HepG2 (cell line): ENCODE measurements at regions not wholly inside any gene's neighbourhood (a gene's known extent, or its start where the extent isn't known, plus 50 kb on each side); places are given as distances from the start of the nearest gene placed in this dataset.

Experiments used
- AKAP8 ChIP-seq: sonication (generic); formaldehyde crosslinking; IDR thresholded peaks from 2 replicates; pipeline ENCODE4 v1.5.1; 2020; ENCODE audit warnings: mild to moderate bottlenecking, missing genetic modification reagents
- CEBPB ChIP-seq: IDR thresholded peaks from 2 replicates; pipeline ENCODE4 v1.6.1; 2011; ENCODE audit warnings: low read depth, low read length, improper control_type of control experiment, borderline replicate concordance
- FOXM1 ChIP-seq: sonication (generic); formaldehyde crosslinking; IDR thresholded peaks from 2 replicates; pipeline ENCODE4 v1.5.0; 2020; ENCODE audit warnings: missing genetic modification reagents
- HOXA3 ChIP-seq: sonication (generic); formaldehyde crosslinking; IDR thresholded peaks from 2 replicates; pipeline ENCODE4 v1.5.0; 2020; ENCODE audit warnings: missing genetic modification reagents
- NKX3-1 ChIP-seq: sonication (generic); formaldehyde crosslinking; IDR thresholded peaks from 2 replicates; pipeline ENCODE4 v1.5.0; 2020; ENCODE audit warnings: missing genetic modification reagents
- RAD51 ChIP-seq: fragments of 450-650 bp; IDR thresholded peaks from 2 replicates; pipeline ENCODE4 v1.6.1; 2016; ENCODE audit warnings: borderline replicate concordance
- SMAD3 ChIP-seq: sonication (generic); formaldehyde crosslinking; IDR thresholded peaks from 2 replicates; pipeline ENCODE4 v1.4.0; 2020; ENCODE audit warnings: missing genetic modification reagents
- U2AF2 ChIP-seq: fragments of 200-400 bp; formaldehyde crosslinking; IDR thresholded peaks from 2 replicates; pipeline ENCODE4 v1.6.1; 2017; ENCODE audit warnings: low read depth, mild to moderate bottlenecking, low read length
- ZKSCAN1 ChIP-seq: fragments of 150-350 bp; IDR thresholded peaks from 2 replicates; pipeline ENCODE4 v1.6.1; 2014; ENCODE audit warnings: low read length
- ZNF441 ChIP-seq: sonication (generic); formaldehyde crosslinking; IDR thresholded peaks from 2 replicates; pipeline ENCODE4 v1.7.0; 2021; ENCODE audit warnings: missing genetic modification reagents, borderline replicate concordance
- ZNF777 ChIP-seq: sonication (generic); formaldehyde crosslinking; IDR thresholded peaks from 2 replicates; pipeline ENCODE4 v1.4.0; 2020; ENCODE audit warnings: missing genetic modification reagents
- TF ChIP-seq, protein P1 (sequence below): sonication (generic); formaldehyde crosslinking; IDR thresholded peaks from 2 replicates; pipeline ENCODE4 v1.5.0; 2020; ENCODE audit warnings: mild to moderate bottlenecking, missing genetic modification reagents, moderate library complexity
- TF ChIP-seq, protein P2 (sequence below): sonication (generic); formaldehyde crosslinking; IDR thresholded peaks from 2 replicates; pipeline ENCODE4 v1.5.0; 2020; ENCODE audit warnings: mild to moderate bottlenecking, missing genetic modification reagents

DNA sequence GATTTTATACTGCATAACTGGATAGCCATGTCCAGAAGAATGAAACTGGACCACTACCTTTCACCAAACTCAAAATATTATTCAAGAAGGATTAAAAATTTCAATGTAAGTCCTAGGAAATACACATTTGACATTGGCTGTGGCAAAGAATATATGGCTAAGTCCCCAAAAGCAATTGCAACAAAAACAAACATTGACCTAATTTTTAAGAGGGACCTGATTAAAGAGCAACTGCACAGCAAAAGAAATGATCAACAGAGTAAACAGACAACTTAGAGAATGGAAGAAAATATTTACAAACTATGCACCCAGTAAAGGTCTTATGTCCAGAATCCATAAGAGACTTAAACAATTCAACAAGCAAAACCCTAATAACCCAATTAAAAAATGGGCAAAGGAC, 1313.0 kb upstream of the GBE1 start:
- TF ChIP-seq, protein P1, sequence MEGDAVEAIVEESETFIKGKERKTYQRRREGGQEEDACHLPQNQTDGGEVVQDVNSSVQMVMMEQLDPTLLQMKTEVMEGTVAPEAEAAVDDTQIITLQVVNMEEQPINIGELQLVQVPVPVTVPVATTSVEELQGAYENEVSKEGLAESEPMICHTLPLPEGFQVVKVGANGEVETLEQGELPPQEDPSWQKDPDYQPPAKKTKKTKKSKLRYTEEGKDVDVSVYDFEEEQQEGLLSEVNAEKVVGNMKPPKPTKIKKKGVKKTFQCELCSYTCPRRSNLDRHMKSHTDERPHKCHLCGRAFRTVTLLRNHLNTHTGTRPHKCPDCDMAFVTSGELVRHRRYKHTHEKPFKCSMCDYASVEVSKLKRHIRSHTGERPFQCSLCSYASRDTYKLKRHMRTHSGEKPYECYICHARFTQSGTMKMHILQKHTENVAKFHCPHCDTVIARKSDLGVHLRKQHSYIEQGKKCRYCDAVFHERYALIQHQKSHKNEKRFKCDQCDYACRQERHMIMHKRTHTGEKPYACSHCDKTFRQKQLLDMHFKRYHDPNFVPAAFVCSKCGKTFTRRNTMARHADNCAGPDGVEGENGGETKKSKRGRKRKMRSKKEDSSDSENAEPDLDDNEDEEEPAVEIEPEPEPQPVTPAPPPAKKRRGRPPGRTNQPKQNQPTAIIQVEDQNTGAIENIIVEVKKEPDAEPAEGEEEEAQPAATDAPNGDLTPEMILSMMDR: no peak
- TF ChIP-seq SMAD3 (CRISPR knock-in tag): no peak
- no peak for TF ChIP-seq ZNF777 (CRISPR knock-in tag)
- no peak for TF ChIP-seq FOXM1 (CRISPR knock-in tag)
- TF ChIP-seq AKAP8 (CRISPR knock-in tag): no peak
- TF ChIP-seq HOXA3 (CRISPR knock-in tag): no peak
- no peak for TF ChIP-seq NKX3-1 (CRISPR knock-in tag)
- TF ChIP-seq RAD51: no peak
- TF ChIP-seq, protein P2, sequence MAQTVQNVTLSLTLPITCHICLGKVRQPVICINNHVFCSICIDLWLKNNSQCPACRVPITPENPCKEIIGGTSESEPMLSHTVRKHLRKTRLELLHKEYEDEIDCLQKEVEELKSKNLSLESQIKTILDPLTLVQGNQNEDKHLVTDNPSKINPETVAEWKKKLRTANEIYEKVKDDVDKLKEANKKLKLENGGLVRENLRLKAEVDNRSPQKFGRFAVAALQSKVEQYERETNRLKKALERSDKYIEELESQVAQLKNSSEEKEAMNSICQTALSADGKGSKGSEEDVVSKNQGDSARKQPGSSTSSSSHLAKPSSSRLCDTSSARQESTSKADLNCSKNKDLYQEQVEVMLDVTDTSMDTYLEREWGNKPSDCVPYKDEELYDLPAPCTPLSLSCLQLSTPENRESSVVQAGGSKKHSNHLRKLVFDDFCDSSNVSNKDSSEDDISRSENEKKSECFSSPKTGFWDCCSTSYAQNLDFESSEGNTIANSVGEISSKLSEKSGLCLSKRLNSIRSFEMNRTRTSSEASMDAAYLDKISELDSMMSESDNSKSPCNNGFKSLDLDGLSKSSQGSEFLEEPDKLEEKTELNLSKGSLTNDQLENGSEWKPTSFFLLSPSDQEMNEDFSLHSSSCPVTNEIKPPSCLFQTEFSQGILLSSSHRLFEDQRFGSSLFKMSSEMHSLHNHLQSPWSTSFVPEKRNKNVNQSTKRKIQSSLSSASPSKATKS: no peak
- no peak for TF ChIP-seq ZNF441 (CRISPR knock-in tag)
- no peak for TF ChIP-seq CEBPB
- TF ChIP-seq ZKSCAN1: no peak
- no peak for TF ChIP-seq U2AF2
